RKO (cell line): ENCODE measurements at regions not wholly inside any gene's neighbourhood (a gene's known extent, or its start where the extent isn't known, plus 50 kb on each side); places are given as distances from the start of the nearest gene placed in this dataset.
"Not testable (repeated sequence)": the region's sequence is repeated elsewhere in the genome, so short reads cannot be mapped to it uniquely, and the experiment has no call there.

Source experiments
- DNase-seq: peaks from one replicate; pipeline ENCODE4 v3.0.0-alpha.2; 2016; ENCODE audit warnings: low spot score

DNA sequence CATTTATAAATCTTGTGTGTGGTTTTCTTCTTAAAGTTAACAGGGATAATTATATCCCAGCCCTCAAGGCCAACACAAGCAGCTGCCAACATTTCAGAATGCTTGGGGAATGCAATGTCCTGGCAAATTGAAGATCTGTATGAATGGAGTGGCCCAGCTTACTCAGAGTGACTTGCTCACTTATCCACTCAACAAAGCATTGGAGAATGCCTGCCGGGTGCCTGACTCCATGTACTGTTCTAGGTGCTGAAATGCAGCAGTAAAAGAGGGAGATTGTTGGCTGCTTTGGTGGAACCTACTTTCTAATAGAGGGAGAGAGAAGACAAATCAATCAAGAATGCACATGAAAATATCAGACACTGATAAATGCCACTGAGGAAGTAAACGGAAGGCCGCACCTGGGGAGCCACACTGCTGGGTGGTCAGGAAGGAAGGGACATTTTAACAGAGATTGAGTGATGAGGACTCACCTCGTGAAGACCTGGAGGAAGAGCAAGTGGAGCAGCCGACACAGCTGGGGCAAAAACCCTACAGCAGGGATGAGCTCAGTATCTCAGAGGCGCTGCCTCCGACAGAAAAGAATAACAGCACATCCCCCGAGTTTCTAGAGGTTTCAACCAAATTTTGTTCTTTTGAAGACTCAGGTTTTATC is 61.2 kb upstream of the VASH1 start:
- no peak for DNase-seq

DNA sequence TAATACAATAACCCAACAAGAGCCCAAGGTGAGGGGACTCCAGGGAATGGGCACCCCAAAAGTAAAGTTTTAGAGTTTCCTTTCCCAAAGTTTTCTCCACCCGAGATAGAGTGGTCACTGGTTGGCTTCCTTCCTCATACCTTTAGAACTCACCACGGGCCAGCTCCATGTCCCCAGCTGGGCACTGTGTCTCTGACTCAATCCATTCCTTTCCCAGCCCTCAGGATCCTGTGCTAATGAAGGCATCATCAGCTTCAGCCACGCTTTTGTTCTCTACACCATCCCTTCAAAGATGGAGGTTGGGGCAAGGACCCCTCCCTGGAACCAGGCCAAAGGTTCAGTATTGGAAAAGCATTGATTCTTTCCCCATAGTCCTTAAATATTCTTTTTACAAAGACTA is 59.8 kb upstream of the VASH1 start:
- no peak for DNase-seq

DNA sequence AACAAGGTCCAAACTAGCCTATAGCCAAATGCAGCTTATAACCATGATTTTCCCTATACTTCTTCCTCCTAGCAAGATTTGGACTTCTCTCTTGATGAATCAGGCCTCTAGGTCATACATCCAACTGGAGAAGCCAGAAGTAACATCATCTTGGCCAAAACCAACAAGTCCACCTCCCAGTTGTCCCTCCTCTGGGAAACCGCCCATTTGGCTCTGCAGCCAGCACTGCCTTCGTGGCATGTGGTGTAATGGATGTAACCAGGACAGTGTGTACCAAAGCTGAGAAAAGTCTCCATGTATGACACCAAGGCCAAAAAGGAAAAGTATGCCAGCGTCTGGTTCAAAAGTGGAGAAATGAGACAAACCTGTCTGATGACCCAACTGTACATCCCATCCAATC is 59.3 kb upstream of the VASH1 start:
- DNase-seq = no peak

DNA sequence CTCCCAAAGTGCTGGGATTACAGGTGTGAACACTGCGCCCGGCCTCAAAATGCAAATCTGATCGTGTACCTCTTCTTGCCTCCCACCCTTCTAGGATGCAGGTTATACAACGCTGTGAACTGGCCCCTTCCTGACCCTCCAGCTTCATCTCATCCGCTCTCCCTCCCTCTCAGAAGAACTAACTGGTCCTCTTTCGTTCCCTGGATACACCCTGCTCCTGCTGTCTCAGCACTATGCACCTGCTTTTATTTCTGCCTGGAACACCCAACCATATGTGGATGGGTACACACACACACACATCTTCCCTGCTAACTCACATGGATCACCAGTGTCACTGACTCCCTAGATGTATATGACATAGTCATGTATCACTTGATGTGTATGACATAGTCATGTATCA is 56.1 kb upstream of the VASH1 start:
- peak; percentile 49 for DNase-seq

DNA sequence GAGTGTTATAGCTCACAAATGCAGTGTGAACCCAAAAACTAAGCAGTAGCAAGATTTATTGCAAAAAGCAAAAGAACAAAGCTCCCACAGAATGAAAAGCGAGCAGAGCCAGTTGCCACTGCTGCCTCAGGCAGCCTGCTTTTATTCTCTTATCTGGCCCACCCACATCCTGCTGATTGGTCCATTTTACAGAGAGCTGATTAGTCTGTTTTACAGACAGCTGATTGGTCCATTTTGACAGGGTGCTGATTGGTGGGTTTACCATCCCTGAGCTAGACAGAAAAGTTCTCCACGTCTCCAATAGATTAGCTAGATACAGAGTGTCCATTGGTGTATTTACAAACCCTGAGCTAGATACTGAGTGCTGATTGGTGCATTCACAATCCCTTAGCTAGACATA is 55.1 kb upstream of the VASH1 start:
- not testable (repeated sequence) for DNase-seq

DNA sequence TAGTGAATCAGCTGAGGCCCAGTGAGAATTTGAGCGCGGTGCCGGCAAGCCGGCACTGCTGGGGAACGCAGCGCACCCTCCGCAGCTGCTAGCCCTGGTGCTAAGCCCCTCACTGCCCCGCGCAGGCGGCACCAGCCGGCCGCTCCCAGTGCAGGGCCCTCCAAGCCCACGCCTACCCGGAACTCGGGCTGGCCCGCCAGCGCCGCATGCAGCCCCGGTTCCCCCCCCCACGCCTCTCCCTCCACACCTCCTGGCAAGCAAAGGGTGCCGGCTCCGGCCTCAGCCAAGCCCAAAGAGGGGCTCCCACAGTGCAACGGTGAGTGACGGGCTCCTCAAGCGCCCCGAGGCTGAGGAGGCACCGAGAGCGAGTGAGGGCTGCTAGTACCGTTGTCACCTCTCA is 54.5 kb upstream of the VASH1 start:
- no peak for DNase-seq

DNA sequence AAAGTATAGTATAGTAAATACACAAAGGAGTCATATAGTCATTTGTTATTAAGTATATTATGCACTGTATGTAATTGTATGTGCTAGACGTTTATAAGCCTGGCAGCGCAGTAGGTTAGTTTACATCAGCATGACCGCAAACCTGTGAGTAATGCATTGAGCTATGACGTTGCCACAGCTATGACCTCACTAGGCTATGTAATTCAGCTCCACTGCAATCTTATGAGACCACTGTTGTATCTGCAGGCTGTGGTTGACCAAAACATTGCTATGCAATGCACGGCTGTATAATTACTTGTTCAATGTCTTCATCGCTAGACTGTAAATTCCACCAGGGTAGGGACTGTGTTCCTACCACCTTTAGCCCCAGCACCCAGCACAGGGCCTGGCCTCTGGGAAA is 53.2 kb upstream of the VASH1 start:
- DNase-seq = peak; percentile 17

DNA sequence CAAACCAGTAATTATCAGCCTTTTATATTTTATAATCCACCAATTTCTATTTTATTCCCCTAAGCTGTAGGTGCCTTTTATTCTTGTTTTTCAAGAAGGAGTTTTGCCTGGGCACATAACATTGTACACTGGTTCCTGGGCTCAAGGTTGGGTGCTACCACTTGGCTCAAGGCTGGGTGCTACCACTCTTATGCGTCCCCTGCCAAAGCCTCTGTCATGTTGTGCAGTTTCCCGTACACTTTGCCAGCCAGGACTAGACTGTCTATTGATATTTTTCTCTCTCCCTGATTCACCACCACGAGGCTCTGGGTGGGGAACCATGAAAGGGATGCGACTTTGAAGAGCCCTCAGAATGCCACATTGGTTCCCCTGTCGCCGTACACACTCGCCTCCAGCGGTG is 52.5 kb upstream of the VASH1 start:
- no peak for DNase-seq

DNA sequence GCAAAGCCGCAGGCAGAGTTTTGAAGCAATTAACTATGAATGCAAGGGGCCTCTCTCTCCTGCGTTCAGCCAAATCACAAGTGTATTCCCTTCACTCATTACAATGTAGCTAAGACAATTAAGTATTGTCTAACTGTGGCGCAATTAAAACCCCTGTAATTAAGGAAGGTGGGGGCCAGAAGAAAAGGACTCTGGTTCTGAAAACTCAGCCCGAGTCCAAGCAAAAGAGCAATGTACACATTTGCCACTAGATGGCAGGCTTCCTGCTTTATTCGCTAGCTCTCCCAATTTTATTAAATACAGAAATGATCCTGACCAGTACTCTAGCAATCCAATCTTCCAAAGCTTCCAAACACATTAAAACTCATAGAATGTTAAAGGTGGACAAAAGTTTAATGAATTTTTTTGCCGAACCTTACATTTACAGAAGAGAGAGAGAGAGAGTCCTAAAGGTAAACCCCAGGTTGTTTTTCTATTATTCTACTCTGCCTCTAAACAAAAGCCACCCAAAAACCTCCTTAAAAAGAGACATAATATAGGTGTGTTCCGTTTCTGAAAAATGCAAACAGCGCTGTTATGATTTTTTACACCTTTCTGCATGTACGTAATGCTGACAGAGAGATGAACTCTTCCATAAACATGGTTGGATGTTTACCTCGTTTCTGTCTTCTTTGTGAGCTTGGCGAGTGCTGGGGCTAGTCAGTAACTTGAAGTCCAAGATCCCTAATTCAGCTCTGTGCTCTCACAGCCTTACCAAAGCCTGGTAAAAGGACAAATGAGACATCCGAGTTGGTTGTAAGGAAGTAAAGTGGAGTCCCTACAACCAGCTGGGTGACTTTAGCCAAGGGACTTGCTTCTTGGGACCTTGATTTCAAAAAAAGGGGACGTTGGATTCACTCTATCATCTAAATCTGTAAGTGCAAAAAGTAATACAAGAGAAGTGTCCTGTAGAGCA is 50.9 kb upstream of the VASH1 start:
- DNase-seq = peak; percentile 64
